GM12878 (cell line): ENCODE measurements at regions not wholly inside any gene's neighbourhood (a gene's known extent, or its start where the extent isn't known, plus 50 kb on each side); places are given as distances from the start of the nearest gene placed in this dataset.

Experiments
- ATAC-seq: fragments of 200-7000 bp; cut with Tn5 transposase; 3 replicates; pipeline ENCODE4 v1.9.1; 2020; ENCODE audit warnings: mild to moderate bottlenecking, moderate library complexity
- BruUV-seq: library from RNA; stranded (reverse); fragments of 400-500 nt; replicated peaks from 2 replicates; lab custom pipeline; 2021; lab: Mats Ljungman, UMichigan
- CTCF ChIA-PET: fragments of 300-600 bp; sonication (Branson Sonifier 250); formaldehyde crosslinking; extraction: SDS; loops from one replicate; lab custom pipeline; 2021; ENCODE audit warnings: inconsistent platforms; lab: Yijun Ruan, JAX
- POLR2A ChIA-PET: fragments of 350-600 bp; formaldehyde crosslinking; extraction: SDS; loops from one replicate; lab custom pipeline; 2021; ENCODE audit warnings: inconsistent platforms; lab: Charles Lee
- RAD21 ChIA-PET: fragments of 300-600 bp; sonication (Branson Sonifier 250); formaldehyde crosslinking; loops from one replicate; lab custom pipeline; 2023; ENCODE audit warnings: antibody characterized with exemption; ENCODE audit not compliant: unreplicated experiment; lab: Charles Lee
- SMC1A ChIA-PET: fragments of 300-600 bp; sonication (Branson Sonifier 250); formaldehyde crosslinking; loops from one replicate; lab custom pipeline; 2023; ENCODE audit not compliant: unreplicated experiment, uncharacterized antibody; lab: Charles Lee
- DNase-seq: peaks from one replicate; pipeline ENCODE4 v3.0.0-alpha.2; 2011; ENCODE audit warnings: low read depth, low spot score
- FAIRE-seq: peaks from 3 replicates; lab custom pipeline; 2011; peaks lifted over from hg19 to GRCh38; lab: Jason Lieb, UNC
- H2AFZ ChIP-seq: 2 replicates; pipeline ENCODE4 v1.6.0; 2011; ENCODE audit warnings: low read depth, low read length, control low read depth; ENCODE audit not compliant: control insufficient read depth
- H3K27ac ChIP-seq: 2 replicates; pipeline ENCODE4 v1.5.1; 2011; ENCODE audit warnings: control low read depth; ENCODE audit not compliant: control insufficient read depth, insufficient read depth
- H3K27me3 ChIP-seq, 2 experiments: replicated peaks in 1 of 2; 2 replicates each; pipeline versions ENCODE4 v1.6.0 to v1.6.1; 2011; ENCODE audit warnings: low read length in 1 of 2; ENCODE audit not compliant: control insufficient read depth in 2 of 2, insufficient read depth in 2 of 2
- H3K36me3 ChIP-seq, 2 experiments: 2 replicates each; pipeline ENCODE4 v1.5.1; 2011; ENCODE audit warnings: low read length in 1 of 2; ENCODE audit not compliant: control insufficient read depth in 2 of 2, insufficient read depth in 2 of 2
- H3K4me1 ChIP-seq: 2 replicates; pipeline ENCODE4 v1.6.1; 2011; ENCODE audit warnings: mild to moderate bottlenecking, low read length, moderate library complexity, mixed read lengths; ENCODE audit not compliant: control insufficient read depth, insufficient read depth
- H3K4me2 ChIP-seq: 2 replicates; pipeline ENCODE4 v1.6.0; 2011; ENCODE audit warnings: control low read depth; ENCODE audit not compliant: control insufficient read depth, insufficient read depth
- H3K4me3 ChIP-seq: fragments of 200-600 bp; sonication (generic); 2 replicates; pipeline ENCODE4 v1.5.1; 2016
- H3K79me2 ChIP-seq: 2 replicates; pipeline ENCODE4 v1.6.0; 2011; ENCODE audit warnings: low read length; ENCODE audit not compliant: control insufficient read depth, insufficient read depth
- H3K9ac ChIP-seq: 2 replicates; pipeline ENCODE4 v1.8.0; 2011; ENCODE audit warnings: low read length, control low read depth, mixed read lengths; ENCODE audit not compliant: control insufficient read depth, insufficient read depth
- H3K9me3 ChIP-seq: replicated peaks from 3 replicates; pipeline ENCODE4 v1.5.1; 2011; ENCODE audit warnings: mild to moderate bottlenecking, low read length; ENCODE audit not compliant: control insufficient read depth, insufficient read depth
- H4K20me1 ChIP-seq: 2 replicates; pipeline ENCODE4 v1.6.0; 2011; ENCODE audit not compliant: control insufficient read depth, insufficient read depth
- CHD1 ChIP-seq: IDR thresholded peaks from 2 replicates; pipeline ENCODE4 v1.6.1; 2012; ENCODE audit warnings: low read depth, low read length, improper control_type of control experiment
- JUNB ChIP-seq: IDR thresholded peaks from 2 replicates; pipeline ENCODE4 v1.6.1; 2016; ENCODE audit warnings: antibody characterized with exemption, mild to moderate bottlenecking
- SUZ12 ChIP-seq: fragments of 200-600 bp; sonication (generic); IDR thresholded peaks from one replicate; pipeline ENCODE4 v1.6.1; 2018; ENCODE audit warnings: antibody characterized with exemption, mild to moderate bottlenecking; ENCODE audit not compliant: unreplicated experiment
- ZNF274 ChIP-seq: IDR thresholded peaks from one replicate; pipeline ENCODE4 v1.8.0; 2011; ENCODE audit not compliant: insufficient read length, insufficient read depth
- WGBS: methylation state at CpG from one replicate; pipeline ENCODE4 v1.1.6; 2016; ENCODE audit warnings: low lambda C conversion rate; ENCODE audit not compliant: insufficient replicate concordance, insufficient coverage; ENCODE audit errors: missing lambda C conversion rate; 5-methylcytosine and 5-hydroxymethylcytosine counted together
- in situ Hi-C: fragments of 300-500 bp; cut with MboI; formaldehyde crosslinking; loops from 9 replicates; pipeline ENCODE4 v1.14.3; 2018; ENCODE audit warnings: mixed read lengths
- intact Hi-C: fragments of 100-400 bp; cut with micrococcal nuclease; formaldehyde crosslinking; loops from one replicate; pipeline ENCODE4 v1.14.2; 2022; ENCODE audit not compliant: unreplicated experiment
- TF ChIP-seq, protein P1 (sequence below): fragments of 450-650 bp; formaldehyde crosslinking; IDR thresholded peaks from 2 replicates; pipeline ENCODE4 v1.5.0; 2022; ENCODE audit warnings: mild to moderate bottlenecking, missing genetic modification characterization
- TF ChIP-seq, protein P2 (sequence below): fragments of 450-650 bp; IDR thresholded peaks from 2 replicates; pipeline ENCODE4 v1.6.1; 2016; ENCODE audit warnings: mild to moderate bottlenecking, moderate library complexity, borderline replicate concordance

DNA sequence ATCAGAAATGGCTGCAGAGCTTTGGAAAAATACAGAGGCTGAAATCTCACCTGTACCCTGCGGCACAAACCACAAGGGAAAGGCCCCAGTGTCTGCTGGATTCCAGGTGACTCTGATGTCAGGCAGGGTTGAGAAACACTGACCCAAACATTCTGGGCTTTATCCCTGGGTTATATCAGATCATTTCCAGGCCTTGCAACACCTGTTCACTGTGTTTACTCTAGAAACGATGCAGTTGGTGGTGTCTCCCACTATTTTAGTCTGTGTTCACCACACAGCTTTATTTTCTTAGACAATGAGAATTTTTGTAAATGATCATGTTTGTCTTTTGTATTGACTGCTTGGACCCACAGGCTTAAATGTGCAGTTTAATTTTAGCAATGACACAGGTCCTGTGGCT is 151.5 kb upstream of the SDK2 start:
- Histone ChIP-seq H3K79me2 (no peaks in the 10 kb centered on the region), H4K20me1 (no peaks in the 10 kb centered on the region), H3K4me3 (no peak overlapping the region), H2AFZ (no peak overlapping the region), H3K4me2 (no peak overlapping the region), H3K4me1 (no peaks in the 10 kb centered on the region), H3K36me3 (no peaks in the 10 kb centered on the region), H3K27me3 (no peaks in the 10 kb centered on the region), H3K9ac (no peak overlapping the region), H3K9me3 (no peaks in the 10 kb centered on the region), H3K27ac (no peak overlapping the region)
- TF ChIP-seq JUNB (no peak), SUZ12 (no peak), CHD1 (no peak), ZNF274 (no peak)
- TF ChIP-seq, protein P1, sequence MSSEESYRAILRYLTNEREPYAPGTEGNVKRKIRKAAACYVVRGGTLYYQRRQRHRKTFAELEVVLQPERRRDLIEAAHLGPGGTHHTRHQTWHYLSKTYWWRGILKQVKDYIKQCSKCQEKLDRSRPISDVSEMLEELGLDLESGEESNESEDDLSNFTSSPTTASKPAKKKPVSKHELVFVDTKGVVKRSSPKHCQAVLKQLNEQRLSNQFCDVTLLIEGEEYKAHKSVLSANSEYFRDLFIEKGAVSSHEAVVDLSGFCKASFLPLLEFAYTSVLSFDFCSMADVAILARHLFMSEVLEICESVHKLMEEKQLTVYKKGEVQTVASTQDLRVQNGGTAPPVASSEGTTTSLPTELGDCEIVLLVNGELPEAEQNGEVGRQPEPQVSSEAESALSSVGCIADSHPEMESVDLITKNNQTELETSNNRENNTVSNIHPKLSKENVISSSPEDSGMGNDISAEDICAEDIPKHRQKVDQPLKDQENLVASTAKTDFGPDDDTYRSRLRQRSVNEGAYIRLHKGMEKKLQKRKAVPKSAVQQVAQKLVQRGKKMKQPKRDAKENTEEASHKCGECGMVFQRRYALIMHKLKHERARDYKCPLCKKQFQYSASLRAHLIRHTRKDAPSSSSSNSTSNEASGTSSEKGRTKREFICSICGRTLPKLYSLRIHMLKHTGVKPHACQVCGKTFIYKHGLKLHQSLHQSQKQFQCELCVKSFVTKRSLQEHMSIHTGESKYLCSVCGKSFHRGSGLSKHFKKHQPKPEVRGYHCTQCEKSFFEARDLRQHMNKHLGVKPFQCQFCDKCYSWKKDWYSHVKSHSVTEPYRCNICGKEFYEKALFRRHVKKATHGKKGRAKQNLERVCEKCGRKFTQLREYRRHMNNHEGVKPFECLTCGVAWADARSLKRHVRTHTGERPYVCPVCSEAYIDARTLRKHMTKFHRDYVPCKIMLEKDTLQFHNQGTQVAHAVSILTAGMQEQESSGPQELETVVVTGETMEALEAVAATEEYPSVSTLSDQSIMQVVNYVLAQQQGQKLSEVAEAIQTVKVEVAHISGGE (CRISPR knock-in tag), result no peak
- TF ChIP-seq, protein P2, sequence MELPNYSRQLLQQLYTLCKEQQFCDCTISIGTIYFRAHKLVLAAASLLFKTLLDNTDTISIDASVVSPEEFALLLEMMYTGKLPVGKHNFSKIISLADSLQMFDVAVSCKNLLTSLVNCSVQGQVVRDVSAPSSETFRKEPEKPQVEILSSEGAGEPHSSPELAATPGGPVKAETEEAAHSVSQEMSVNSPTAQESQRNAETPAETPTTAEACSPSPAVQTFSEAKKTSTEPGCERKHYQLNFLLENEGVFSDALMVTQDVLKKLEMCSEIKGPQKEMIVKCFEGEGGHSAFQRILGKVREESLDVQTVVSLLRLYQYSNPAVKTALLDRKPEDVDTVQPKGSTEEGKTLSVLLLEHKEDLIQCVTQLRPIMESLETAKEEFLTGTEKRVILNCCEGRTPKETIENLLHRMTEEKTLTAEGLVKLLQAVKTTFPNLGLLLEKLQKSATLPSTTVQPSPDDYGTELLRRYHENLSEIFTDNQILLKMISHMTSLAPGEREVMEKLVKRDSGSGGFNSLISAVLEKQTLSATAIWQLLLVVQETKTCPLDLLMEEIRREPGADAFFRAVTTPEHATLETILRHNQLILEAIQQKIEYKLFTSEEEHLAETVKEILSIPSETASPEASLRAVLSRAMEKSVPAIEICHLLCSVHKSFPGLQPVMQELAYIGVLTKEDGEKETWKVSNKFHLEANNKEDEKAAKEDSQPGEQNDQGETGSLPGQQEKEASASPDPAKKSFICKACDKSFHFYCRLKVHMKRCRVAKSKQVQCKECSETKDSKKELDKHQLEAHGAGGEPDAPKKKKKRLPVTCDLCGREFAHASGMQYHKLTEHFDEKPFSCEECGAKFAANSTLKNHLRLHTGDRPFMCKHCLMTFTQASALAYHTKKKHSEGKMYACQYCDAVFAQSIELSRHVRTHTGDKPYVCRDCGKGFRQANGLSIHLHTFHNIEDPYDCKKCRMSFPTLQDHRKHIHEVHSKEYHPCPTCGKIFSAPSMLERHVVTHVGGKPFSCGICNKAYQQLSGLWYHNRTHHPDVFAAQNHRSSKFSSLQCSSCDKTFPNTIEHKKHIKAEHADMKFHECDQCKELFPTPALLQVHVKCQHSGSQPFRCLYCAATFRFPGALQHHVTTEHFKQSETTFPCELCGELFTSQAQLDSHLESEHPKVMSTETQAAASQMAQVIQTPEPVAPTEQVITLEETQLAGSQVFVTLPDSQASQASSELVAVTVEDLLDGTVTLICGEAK, result no peak
- in situ Hi-C loops, result no loop called here
- RAD21 ChIA-PET, result interaction anchor here (1.2 kb wide), 1 partner anchor 205 kb away, joined by 3 read pairs; no protein-coding TSS in a partner anchor
- BruUV-seq, result no TSS peak
- SMC1A ChIA-PET, result no interaction called here
- CTCF ChIA-PET, result no interaction called here
- ATAC-seq (no peak), DNase-seq (no peak), FAIRE-seq (no peak)
- WGBS, result 36% methylated on average over 2 of the region's 2 CpGs
- intact Hi-C loops, result no loop called here
- POLR2A ChIA-PET, result no interaction called here
